Stimulated activated CD8-positive, alpha-beta memory T cell treated with anti-CD3 and anti-CD28 coated beads, Interleukin-12 subunit alpha, Interleukin-12 subunit beta, amount 100 ng/mL, for 1 hour (primary cell): ENCODE measurements at regions not wholly inside any gene's neighbourhood (a gene's known extent, or its start where the extent isn't known, plus 50 kb on each side); places are given as distances from the start of the nearest gene placed in this dataset.
"Not testable (repeated sequence)": the region's sequence is repeated elsewhere in the genome, so short reads cannot be mapped to it uniquely, and the experiment has no call there.

Experiments used
- DNase-seq: peaks from one replicate; pipeline ENCODE4 v3.0.0-alpha.2; 2020; ENCODE audit warnings: low read depth

GRCh38 chr10:6984971-6985370 is 404.9 kb upstream of the PRKCQ start:
- no peak for DNase-seq

DNA sequence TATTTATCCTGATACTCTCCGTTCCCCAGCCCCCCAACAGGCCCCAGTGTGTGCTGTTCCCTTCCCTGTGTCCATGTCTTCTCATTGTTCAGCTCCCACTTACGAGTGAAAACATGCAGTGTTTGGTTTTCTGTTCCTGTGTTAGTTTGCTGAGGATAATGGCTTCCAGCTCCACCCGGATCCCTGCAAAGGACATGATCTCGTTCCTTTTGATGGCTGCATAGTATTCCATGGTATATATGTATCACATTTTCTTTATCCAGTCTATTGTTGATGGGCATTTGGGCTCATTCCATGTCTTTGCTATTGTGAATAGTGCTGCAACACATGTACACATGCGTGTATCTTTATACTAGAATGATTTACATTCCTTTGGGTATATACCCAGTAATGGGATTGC is 403.9 kb upstream of the PRKCQ start:
- DNase-seq, result not testable (repeated sequence)

DNA sequence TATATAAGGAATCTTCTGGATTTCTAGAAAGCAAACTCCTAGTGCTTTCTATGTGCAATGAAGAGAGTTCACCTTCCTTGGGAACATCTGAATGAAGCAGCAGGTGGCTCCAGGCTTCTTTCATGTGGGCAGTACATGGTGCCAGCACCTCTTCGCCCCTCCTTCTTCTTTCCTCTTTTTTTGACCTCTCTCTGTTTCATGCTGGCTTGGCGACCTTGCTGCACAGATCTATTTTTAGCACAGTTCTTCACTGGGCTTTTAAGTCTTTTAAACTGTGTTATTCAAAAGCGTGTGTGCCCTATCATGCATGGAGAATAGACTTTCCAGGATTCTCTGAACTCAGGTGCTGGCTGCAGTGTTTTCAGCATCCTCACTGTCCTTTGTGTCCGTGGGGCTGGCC is 400.3 kb upstream of the PRKCQ start:
- DNase-seq, result no peak

- no peak for DNase-seq
Measured at GRCh38 chr10:6979371-6979770, 399.3 kb upstream of the PRKCQ start.

DNA sequence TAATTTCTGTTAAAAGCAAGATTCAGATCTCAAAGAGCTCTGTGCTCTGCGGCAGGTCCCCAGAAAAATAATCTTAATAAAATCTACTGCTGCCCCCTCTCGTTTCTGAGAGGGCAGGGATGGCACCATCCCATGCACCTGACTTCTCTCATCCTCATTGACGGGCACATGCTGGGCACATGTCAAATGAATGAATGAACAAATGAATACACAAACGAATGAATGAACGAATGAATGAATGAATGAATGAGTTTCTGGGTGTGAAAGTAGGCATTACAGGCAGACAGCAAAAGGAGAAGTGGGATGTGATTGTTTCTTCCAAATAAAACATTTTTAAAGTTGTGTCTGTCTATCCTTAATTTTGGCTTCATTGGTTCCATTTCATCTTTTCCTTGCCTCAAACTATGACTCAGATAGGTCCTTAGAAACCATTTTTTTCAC is 398.1 kb upstream of the PRKCQ start:
- DNase-seq, result no peak

- DNase-seq, result no peak
Measured at GRCh38 chr10:6977398-6978186, 397.5 kb upstream of the PRKCQ start.

DNA sequence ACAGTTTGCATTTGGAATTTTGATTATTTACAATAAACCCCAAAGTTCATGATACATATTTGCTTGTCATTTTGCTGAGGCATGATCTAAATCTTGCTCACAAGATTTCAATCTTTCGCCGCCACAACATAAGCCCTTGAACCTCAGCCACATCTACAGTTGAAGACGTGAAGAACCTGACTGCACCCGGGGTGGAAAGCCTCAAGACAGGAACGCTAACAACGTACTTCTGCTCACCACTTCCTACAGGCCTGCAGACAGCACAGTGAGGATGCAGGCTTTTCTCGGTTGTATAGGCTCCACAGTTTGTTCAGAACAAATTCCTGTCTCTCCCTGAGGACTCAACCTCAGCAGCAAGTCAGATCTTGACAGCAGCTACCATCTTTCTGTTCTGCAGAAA is 393.8 kb upstream of the PRKCQ start:
- DNase-seq, result no peak

DNA sequence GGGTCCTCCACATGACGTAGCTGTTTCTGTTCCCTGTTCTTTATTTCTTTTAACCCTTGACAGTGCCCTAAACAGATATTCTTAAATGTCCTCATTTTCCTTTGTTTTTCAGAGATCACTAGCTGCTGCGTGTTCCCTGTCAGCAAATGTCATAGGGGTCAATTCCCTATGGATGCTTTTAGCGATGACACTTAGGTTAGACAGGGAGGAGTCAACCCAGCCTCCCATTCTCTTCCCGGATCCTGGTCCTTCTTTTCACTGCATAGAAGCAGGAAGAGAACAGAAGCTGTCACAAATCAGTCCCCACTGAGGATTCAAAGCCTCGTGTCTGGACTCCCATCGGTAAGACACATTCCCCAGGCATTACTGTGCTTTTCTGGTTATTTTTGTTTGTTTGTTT is 392.1 kb upstream of the PRKCQ start:
- DNase-seq, result no peak

DNA sequence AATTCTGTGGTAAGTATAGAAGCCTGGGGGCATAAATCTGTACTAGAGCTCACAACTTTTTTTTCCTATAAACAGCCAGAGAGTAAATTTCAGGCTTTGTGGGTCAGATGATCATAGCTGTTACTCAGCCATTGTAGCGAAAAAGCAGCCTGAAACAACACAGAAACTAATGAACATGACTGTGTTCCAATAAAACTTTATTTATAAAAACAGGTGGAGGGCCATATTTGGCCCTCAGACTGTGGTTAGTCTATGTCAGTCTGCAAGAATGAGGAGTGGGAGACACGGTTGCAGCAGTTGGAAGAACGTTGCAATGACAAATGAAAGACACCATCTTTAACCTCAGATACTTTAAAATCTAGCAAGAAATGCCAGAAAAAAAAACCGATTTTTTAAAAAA is 389.6 kb upstream of the PRKCQ start:
- no peak for DNase-seq

GRCh38 chr10:6964543-6964942 is 384.5 kb upstream of the PRKCQ start:
- DNase-seq, result no peak

GRCh38 chr10:6962576-6962975 is 382.5 kb upstream of the PRKCQ start:
- DNase-seq, result no peak

GRCh38 chr10:6958711-6959110 is 378.6 kb upstream of the PRKCQ start:
- DNase-seq, result no peak

GRCh38 chr10:6958254-6958653 is 378.2 kb upstream of the PRKCQ start:
- DNase-seq, result no peak

DNA sequence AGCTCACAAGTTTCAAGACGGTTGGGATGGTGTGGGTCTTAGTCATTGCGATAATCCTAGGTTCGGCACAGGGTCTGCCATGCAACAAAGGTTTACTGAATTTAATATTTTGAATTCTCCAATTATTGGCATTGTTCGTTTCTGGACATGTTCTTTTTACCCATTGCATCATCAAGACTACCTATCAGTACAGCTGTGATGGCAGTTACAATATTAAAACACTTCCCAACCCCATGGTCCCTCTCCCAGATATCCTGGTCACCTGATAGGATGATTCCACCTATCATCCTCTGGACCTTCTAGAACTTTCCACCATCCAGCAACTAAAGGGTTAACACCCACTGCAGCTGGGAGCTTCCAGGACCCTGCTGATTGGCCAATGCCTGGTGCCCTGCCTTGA is 377.8 kb upstream of the PRKCQ start:
- DNase-seq, result no peak

DNA sequence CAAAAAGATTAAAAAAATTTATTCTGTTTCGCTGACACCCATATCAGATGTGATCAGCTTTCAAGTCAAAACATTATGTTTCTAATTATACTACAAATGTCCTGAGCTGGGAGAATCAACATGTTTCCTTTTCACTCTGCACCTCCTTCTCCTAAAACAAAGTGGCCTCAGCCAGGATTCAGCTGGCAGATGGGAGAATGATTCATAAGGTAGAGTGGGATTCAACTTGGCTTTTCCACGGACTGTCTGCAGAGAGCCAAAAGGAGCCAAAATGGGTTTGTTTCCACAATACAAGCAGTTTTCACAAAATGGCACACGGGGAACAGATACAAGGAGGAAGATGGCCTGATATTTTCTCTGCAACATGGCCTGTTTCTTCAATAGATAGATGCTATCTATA is 376.5 kb upstream of the PRKCQ start:
- DNase-seq, result no peak

- no peak for DNase-seq
Measured at GRCh38 chr10:6953271-6953801, 373.3 kb upstream of the PRKCQ start.

DNA sequence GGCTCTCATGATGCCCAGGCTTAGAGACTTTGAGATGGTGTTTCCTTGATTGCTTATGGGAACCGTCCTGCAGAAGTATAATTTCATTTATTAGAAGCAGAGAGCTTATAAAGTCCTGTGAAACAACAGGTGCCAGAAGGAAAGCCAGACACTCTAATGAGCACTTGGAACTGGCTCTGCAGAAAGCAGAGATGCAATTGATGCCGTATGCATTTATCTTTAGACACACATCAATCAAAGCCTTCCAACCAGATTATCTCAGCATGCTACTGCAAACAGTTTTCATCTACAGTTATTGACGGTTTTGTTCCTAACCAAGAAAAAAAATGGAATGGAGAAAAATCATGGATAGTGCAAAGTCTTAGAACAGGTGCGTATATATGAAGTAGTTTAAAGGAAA is 371.7 kb upstream of the PRKCQ start:
- DNase-seq, result no peak

DNA sequence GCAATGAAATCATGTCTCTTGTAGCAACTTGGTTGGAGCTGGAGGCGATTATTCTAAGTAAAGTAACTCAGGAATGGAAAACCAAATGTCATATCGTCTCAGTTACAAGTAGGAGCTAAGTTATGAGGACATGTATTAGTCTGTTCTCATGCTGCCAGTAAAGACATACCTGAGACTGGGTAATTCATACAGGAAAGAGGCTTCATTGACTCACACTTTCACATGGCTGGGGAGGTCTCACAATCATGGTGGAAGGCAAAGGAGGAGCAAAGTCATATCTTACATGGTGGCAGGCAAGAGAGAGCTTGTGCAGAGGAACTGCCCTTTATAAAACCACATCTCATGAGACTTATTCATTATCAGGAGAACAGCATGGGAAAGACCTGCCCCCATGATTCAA is 370.1 kb upstream of the PRKCQ start:
- DNase-seq, result no peak

DNA sequence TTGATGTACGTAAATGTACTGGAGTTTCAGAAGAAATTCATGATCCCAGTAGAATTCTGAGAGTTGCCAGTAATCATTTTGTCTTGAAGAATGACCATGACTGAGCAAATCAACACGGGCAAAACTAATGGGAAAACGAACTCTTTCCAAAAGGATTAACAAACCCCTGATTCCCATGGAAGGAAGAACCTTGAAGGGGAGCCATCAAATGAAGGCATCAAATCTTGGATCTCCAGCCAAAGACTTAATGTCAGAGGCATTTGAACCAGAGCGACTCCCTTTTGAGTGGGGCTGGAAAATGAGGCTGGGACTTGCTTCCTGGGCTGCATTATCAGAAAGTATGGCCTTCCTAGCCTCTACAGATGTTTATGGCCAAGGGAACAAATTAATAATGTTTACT is 364.4 kb upstream of the PRKCQ start:
- DNase-seq, result no peak

DNA sequence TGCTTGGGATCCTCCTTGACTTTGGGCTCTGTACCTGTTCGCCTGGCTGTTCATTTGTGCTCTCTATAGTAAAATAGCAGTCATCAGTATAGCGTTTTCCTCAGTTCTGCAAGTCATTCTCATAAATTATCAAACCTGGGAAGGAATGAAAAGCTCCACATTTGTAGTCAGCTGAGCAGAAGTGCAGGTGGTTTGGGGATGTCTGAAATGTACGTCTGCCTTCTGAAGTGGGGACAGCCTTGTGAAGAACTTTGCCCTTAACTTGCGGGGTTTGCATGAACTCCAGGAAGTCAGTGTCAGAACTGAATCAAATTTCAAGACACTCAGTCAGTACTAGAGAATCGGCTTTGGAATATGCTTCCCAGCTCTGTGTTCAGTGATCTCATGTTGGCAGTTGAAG is 358.3 kb upstream of the PRKCQ start:
- DNase-seq, result no peak

DNA sequence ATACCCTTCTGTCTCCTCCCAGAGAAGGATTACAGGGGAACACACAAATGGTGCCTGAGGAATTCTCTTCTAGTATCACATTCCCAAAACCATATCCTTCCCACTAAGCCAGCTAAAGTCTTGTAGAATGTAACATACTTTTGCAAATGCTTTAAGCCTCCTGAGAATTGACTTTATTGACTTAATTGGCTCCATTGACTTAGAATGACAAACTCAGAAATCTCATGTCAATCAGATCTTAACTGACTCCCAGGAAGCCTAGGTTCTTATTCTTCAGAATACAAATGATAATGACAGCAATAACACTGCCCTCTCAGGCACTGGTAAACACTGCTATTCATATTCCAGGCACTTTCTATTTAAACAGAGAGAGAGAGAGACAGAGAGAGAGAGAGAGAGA is 356.9 kb upstream of the PRKCQ start:
- DNase-seq, result no peak

GRCh38 chr10:6929148-6929830 is 349.2 kb upstream of the PRKCQ start:
- no peak for DNase-seq

GRCh38 chr10:6928586-6928985 is 348.5 kb upstream of the PRKCQ start:
- DNase-seq, result no peak

DNA sequence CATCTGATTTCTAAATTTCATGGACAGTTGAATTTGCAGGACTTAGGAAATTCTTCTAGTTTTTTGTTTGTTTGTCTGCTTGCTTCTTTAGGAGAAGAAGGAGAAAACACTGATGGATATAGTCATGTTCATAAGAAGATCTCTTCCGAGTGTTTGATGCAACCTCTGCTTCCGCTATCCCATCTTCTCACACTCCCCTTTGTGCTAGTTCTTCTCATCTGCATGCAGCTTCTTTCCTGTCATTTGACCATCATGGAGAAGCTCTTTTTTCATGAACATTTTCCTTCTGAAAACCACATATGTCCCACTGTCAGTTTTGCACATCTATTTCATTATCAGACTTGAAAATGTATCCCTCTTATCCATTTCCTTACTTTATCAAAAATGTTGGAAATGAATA is 346.9 kb upstream of the PRKCQ start:
- no peak for DNase-seq
